ENCODE measurements at regions not wholly inside any gene's neighbourhood (a gene's known extent, or its start where the extent isn't known, plus 50 kb on each side); places are given as distances from the start of the nearest gene placed in this dataset.
"Not testable (repeated sequence)": the region's sequence is repeated elsewhere in the genome, so short reads cannot be mapped to it uniquely, and the experiment has no call there.

DNA sequence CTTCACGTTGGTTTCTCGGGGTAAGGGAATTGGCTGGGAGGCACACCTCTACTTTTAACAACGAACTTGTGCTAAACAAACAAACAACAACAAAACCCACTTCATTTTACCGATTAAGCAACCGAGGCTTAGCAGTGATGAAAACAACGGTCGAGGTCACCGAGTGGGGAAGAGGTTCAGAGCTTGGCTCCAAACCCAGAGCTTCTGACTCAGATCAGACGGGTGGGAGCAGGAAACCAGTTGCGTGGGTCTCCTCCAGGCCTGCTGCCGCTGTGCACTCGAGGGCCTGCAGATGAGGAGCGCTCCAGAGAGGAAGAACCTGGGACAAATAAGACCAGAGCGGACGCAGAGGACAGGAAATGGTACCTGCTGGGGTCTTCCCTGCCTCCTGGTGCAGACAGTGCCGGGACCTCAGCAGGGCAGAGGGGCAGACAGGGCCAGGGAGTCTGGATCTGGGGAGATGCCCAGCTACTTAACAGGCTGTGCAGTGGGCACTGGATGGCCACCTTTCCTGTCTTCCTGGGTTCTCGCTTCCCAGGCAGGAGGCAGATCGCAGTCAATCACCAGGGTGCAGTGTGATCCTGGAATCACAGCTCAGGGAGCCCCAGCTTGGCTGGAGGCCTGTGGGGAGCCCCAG is 99.0 kb upstream of the MEF2A start:
- peaks cover 8% of the 10 kb centered on the region for H3K9me3 ChIP-seq (ENCODE audit: control insufficient read depth, insufficient read depth, low read length)
- H3K4me3 ChIP-seq (ENCODE audit: low read depth, low read length) = no peak overlapping the region
- no peaks in the 10 kb centered on the region for H3K4me1 ChIP-seq (ENCODE audit: control insufficient read depth, insufficient read depth, low read length)
- H3K9ac ChIP-seq (ENCODE audit: low read depth, low read length) = no peak overlapping the region
- H3K27ac ChIP-seq (ENCODE audit: low read depth, low read length) = no peak overlapping the region
- no peaks in the 10 kb centered on the region for H3K27me3 ChIP-seq (ENCODE audit: control insufficient read depth, insufficient read depth, low read length)
- no peaks in the 10 kb centered on the region for H3K36me3 ChIP-seq (ENCODE audit: control insufficient read depth, insufficient read depth, low read length)

DNA sequence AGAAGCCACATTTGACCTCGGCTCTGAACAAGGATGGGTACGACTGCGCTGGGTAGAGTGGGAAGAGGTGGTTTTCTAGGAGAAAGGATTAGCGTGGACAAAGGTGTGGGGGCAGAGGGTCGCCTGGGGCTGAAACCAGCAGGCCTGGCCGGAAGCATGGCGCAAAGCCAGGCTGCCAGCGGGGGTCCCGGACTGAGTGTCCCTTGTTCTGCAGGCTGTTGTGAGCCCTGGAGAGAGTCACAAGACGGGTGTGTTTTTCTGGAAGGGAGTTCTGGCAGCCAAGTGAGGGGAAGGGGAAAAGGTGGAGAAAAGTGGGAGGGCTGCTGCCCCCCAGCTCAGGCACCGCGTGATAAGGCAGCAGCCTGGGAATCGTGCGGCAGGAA is 98.5 kb upstream of the MEF2A start:
- Histone ChIP-seq H3K9ac (ENCODE audit: low read depth, low read length) (no peak overlapping the region), H3K4me1 (ENCODE audit: control insufficient read depth, insufficient read depth, low read length) (no peaks in the 10 kb centered on the region), H3K27ac (ENCODE audit: low read depth, low read length) (no peak overlapping the region), H3K27me3 (ENCODE audit: control insufficient read depth, insufficient read depth, low read length) (no peaks in the 10 kb centered on the region), H3K9me3 (ENCODE audit: control insufficient read depth, insufficient read depth, low read length) (peaks cover 8% of the 10 kb centered on the region), H3K4me3 (ENCODE audit: low read depth, low read length) (no peak overlapping the region), H3K36me3 (ENCODE audit: control insufficient read depth, insufficient read depth, low read length) (no peaks in the 10 kb centered on the region)

DNA sequence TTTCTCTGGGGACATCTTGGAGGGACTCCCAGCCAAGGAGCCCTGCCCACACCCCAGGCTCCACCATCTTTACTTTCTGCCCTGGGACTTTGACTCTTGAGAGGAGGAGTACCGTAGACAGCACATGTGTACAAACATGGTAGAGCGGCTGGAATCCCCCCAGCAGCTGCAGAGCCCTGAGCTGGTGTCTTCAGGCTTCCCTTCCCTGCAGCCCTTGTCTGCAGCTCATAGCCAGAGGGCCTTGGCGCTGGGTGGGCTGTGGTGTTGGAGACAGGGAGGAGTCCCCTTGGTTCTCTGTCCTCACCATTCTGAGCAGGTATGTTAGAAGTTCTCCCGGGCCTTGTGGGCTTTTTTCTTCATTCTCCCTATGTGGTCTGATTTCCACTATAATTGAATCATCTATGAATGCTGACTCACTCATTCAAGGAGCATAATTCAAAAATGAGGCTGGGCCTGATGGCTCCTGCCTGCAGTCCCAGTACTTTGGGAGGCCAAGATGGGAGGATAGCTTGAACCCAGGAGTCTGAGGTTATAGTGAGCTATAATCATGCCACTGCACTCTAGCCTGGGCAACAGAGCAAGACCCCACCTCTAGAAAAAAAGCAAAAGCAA is 97.8 kb upstream of the MEF2A start:
- H3K27ac ChIP-seq (ENCODE audit: low read depth, low read length) = no peak overlapping the region
- H3K36me3 ChIP-seq (ENCODE audit: control insufficient read depth, insufficient read depth, low read length) = no peaks in the 10 kb centered on the region
- H3K4me3 ChIP-seq (ENCODE audit: low read depth, low read length) = no peak overlapping the region
- H3K27me3 ChIP-seq (ENCODE audit: control insufficient read depth, insufficient read depth, low read length) = no peaks in the 10 kb centered on the region
- no peak overlapping the region for H3K9ac ChIP-seq (ENCODE audit: low read depth, low read length)
- no peaks in the 10 kb centered on the region for H3K4me1 ChIP-seq (ENCODE audit: control insufficient read depth, insufficient read depth, low read length)
- peaks cover 8% of the 10 kb centered on the region for H3K9me3 ChIP-seq (ENCODE audit: control insufficient read depth, insufficient read depth, low read length)

DNA sequence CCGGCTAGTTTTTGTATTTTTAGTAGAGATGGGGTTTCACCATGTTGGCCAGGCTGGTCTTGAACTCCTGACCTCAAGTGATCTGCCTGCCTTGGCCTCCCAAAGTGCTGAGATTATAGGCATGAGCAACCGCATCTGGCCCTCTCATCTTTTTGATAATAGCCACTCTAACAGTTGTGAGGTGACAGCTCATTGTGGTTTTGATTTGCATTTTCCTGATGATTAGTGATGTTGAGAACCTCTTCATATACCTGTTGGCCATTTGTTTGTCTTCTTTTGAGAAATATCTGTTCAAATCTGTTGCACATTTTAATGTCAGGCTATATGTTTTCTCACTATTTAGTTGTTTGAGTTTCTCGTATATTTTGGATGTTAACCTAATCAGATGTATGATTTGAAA is 95.6 kb upstream of the MEF2A start:
- H3K27me3 ChIP-seq (ENCODE audit: control insufficient read depth, insufficient read depth, low read length); H3K4me3 ChIP-seq (ENCODE audit: low read depth, low read length); H3K27ac ChIP-seq (ENCODE audit: low read depth, low read length); H3K9me3 ChIP-seq (ENCODE audit: control insufficient read depth, insufficient read depth, low read length); H3K4me1 ChIP-seq (ENCODE audit: control insufficient read depth, insufficient read depth, low read length); H3K36me3 ChIP-seq (ENCODE audit: control insufficient read depth, insufficient read depth, low read length); H3K9ac ChIP-seq (ENCODE audit: low read depth, low read length): not testable (repeated sequence)

DNA sequence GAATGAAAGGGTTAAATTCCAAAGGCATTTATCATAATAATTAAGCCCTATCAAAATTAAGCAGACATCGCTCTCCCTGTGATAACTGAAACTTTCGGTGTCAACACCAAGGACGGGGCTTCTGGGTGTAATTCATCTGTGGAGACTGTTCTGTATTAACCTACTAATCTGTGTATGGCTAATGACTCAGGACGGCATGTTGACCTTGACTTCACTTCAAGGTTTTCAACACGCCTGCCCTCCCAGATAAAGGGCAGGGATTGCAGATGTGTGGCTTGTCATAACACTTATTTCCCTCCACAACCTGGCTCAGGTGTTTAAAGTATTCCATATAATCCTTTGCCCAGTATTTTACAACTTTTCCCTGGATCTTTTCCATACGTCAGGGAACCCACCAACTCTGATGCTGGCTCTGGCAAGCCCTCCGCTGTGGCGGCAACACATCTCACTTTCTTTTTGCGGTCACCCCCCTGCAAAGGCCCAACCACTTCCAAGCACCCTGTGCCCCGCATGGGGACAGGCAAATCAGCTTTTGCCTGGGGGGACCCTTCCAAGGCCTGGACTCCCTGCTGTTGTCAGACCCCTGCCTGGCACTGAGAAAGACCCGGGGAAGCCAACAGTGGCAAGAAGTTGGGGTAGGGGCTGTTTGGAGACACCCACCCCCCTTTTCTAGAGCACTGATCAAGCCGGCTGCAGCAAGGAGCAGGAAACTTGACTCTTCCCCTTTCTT is 93.2 kb upstream of the MEF2A start:
- peaks cover 7% of the 10 kb centered on the region; the same call in 1 of the 2 replicates for H3K4me1 ChIP-seq (ENCODE audit: control insufficient read depth, insufficient read depth, low read length)
- H3K36me3 ChIP-seq (ENCODE audit: control insufficient read depth, insufficient read depth, low read length) = no peaks in the 10 kb centered on the region
- no peak overlapping the region for H3K27ac ChIP-seq (ENCODE audit: low read depth, low read length)
- no peaks in the 10 kb centered on the region for H3K27me3 ChIP-seq (ENCODE audit: control insufficient read depth, insufficient read depth, low read length)
- no peak overlapping the region for H3K9ac ChIP-seq (ENCODE audit: low read depth, low read length)
- H3K4me3 ChIP-seq (ENCODE audit: low read depth, low read length) = no peak overlapping the region
- H3K9me3 ChIP-seq (ENCODE audit: control insufficient read depth, insufficient read depth, low read length) = no peaks in the 10 kb centered on the region

DNA sequence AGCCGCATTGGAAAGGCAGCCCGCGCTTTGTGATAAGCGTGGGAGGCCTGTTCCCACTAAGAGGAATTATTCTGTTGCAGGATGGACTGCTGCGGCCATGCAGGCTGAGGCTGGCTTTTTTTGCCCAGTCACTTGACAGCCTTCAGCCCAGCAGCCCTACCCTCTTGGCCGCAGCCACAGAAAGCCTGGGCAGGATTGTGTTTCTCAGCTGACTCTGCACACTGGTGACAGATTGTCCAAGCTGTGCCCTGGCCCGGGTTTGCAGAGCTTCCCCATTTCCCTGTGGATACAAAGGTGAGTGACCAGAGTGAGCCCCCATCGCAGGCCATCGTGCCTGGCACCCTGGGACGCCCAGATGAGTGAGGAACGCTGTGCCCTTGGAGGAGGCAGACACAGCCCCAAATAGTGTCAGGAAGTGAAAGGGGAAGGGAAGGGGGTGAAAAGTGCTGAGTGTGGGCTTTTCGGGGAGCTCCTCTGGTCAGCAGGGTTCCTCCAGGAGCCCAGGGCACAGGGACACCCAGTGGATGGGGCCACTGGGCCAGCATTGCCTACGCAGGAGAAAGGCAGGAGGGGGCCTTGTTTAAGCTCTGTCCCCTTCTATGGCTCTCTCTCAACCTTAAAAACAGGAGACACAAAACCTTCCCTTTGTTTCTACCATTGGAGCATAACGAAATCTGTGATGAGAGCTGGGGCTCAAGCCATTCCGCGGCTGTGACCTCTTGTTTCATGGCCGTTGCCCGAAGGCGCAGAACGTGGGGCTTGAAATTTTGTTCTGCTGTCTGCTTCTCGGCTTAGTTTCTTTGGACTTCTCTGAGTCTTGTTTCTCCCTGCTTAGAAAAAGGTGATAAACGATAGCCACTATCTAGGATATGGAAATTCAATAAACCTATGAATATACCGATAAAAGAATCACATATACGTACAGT is 91.5 kb upstream of the MEF2A start:
- no peak overlapping the region for H3K27ac ChIP-seq (ENCODE audit: low read depth, low read length)
- no peak overlapping the region for H3K9ac ChIP-seq (ENCODE audit: low read depth, low read length)
- H3K4me1 ChIP-seq (ENCODE audit: control insufficient read depth, insufficient read depth, low read length) = peaks cover 7% of the 10 kb centered on the region; the same call in 1 of the 2 replicates

DNA sequence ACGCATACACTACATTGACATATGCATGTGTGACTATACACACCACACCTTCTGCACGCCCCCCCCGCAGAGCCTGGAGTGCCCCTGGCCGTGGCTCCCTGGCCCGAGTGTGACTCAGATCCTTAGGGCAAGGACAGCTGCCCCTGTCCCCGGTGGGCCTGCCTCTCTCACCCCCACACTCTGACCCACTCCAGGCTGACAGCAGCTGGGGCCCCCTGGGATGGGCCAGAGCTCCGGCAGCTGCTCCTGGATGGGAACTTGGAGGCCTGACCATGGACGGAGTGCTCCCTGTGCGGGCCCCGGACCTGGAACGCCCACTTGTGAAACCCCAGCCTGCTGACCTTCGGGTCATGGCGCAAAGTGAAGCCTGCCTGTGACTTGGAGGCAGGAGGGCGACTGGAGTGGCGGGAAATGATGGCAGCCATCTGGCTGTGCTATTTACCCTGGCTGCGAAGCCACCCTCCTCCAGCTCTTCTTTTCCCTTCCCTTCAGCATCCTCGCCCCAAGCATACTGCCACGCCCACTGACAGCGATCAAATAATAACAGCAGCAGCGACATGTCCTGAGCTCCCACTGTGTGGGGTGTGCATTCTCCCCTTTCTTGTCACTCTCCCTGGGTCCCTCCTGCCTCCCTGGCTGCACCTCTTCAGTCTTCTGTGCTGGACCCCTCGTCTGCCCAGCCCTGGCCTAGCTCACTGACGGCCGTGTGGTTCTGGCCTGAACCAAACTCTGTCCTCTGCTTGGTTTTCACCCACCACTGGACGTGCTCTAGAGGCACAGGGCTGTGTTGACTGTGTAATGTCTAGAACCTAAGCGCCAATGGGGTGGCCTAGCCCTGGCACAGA is 90.7 kb upstream of the MEF2A start:
- Histone ChIP-seq H3K4me1 (ENCODE audit: control insufficient read depth, insufficient read depth, low read length) (peaks cover 7% of the 10 kb centered on the region; the same call in 1 of the 2 replicates), H3K27ac (ENCODE audit: low read depth, low read length) (no peak overlapping the region), H3K36me3 (ENCODE audit: control insufficient read depth, insufficient read depth, low read length) (no peaks in the 10 kb centered on the region)

More for the DNA sequence above, 91.5 kb upstream of the MEF2A start:
- Histone ChIP-seq H3K4me3 (ENCODE audit: low read depth, low read length) (no peak overlapping the region), H3K27me3 (ENCODE audit: control insufficient read depth, insufficient read depth, low read length) (no peaks in the 10 kb centered on the region), H3K9me3 (ENCODE audit: control insufficient read depth, insufficient read depth, low read length) (no peaks in the 10 kb centered on the region), H3K36me3 (ENCODE audit: control insufficient read depth, insufficient read depth, low read length) (no peaks in the 10 kb centered on the region)

DNA sequence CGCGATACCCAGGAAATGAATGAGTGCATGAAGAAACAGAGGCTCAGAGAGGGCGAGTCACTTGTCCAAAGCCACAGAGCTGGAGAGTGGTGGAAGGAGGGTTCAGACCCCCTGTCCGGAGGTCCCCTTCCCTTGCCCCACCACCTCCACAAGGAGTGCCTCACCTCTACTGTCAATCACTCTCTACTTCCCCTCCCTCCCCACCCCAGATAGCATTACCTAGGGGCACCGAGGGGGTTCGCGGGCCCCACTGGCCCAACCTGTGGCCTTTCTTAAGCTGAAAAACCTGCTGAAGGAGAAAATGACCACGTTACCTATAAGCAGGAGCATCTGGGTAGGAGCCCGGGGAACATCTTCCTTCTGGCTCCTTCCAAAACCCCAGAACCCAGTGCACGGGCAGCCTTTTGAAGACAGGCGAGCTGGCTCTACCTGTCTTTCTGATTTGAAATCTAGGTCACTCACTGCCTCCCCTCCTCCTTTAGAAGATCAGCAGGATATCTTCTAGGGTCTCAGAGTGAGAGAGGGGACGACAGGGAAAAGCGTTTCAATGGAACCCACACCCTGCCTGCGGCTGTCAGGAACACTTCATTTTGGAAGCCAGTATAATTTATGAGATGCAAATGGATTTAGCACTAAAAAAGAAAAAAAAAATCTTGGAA is 89.9 kb upstream of the MEF2A start:
- Histone ChIP-seq H3K4me1 (ENCODE audit: control insufficient read depth, insufficient read depth, low read length) (peaks cover 7% of the 10 kb centered on the region; the same call in 1 of the 2 replicates), H3K27ac (ENCODE audit: low read depth, low read length) (no peak overlapping the region), H3K36me3 (ENCODE audit: control insufficient read depth, insufficient read depth, low read length) (no peaks in the 10 kb centered on the region), H3K27me3 (ENCODE audit: control insufficient read depth, insufficient read depth, low read length) (no peaks in the 10 kb centered on the region), H3K9me3 (ENCODE audit: control insufficient read depth, insufficient read depth, low read length) (no peaks in the 10 kb centered on the region), H3K9ac (ENCODE audit: low read depth, low read length) (no peak overlapping the region), H3K4me3 (ENCODE audit: low read depth, low read length) (no peak overlapping the region)

More for the DNA sequence above, 90.7 kb upstream of the MEF2A start:
- Histone ChIP-seq H3K4me3 (ENCODE audit: low read depth, low read length) (no peak overlapping the region), H3K27me3 (ENCODE audit: control insufficient read depth, insufficient read depth, low read length) (no peaks in the 10 kb centered on the region), H3K9ac (ENCODE audit: low read depth, low read length) (no peak overlapping the region), H3K9me3 (ENCODE audit: control insufficient read depth, insufficient read depth, low read length) (no peaks in the 10 kb centered on the region)

DNA sequence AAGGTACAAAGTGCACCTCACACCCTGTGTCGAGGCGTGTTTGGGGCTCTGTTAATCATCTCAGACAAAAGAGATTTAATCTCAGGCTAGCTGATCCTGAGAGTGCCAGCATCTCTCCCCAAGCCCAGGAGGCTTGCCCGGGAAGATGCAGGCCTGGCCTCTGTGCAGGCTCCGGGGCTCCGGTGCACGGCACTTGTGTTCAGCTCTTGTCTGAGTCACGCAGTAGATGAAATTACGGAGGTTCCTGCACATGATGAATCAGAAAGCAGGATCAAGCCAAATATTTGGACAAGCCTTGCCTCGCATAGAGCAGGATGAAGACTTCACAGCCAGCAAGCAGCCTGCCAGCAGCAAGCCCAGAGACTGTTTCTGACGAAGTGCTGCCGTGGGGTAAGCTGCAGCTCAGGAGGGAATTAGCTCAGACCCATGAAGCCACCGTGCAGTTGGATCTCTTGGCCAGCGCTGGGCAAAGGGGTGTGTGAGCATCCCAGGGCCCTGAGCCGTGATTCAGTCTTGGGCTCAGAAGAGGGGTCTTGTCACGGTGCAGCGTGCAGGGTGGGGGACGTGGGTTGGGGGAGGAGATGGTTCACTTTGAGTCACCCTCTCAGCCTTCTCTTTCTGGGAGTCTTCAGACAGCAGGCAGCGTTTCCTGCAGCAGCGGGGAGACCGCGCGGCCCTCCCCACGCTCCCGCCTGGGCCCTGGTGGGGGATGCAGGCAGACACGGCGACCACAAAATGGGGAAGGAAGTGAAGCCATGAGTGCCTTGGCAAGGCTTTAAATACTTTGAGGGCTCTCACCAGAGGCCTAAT is 89.2 kb upstream of the MEF2A start:
- Histone ChIP-seq H3K27me3 (ENCODE audit: control insufficient read depth, insufficient read depth, low read length) (no peaks in the 10 kb centered on the region), H3K9ac (ENCODE audit: low read depth, low read length) (no peak overlapping the region), H3K27ac (ENCODE audit: low read depth, low read length) (no peak overlapping the region), H3K4me1 (ENCODE audit: control insufficient read depth, insufficient read depth, low read length) (peaks cover 7% of the 10 kb centered on the region; the same call in 1 of the 2 replicates), H3K4me3 (ENCODE audit: low read depth, low read length) (no peak overlapping the region), H3K9me3 (ENCODE audit: control insufficient read depth, insufficient read depth, low read length) (no peaks in the 10 kb centered on the region), H3K36me3 (ENCODE audit: control insufficient read depth, insufficient read depth, low read length) (no peaks in the 10 kb centered on the region)

Measured in HUES48 (cell line).